Neural cell (in vitro differentiated cells): ENCODE measurements at regions not wholly inside any gene's neighbourhood (a gene's known extent, or its start where the extent isn't known, plus 50 kb on each side); places are given as distances from the start of the nearest gene placed in this dataset.

ENCODE experiments used
- H2AFZ ChIP-seq: fragments of 200-600, 300-800 bp; sonication (generic), shearing (Covaris generic); 2 replicates; pipeline ENCODE4 v1.6.0; 2014; ENCODE audit warnings: low read depth, mild to moderate bottlenecking, antibody characterized with exemption, low read length, moderate library complexity
- H3F3A ChIP-seq: fragments of 200-600 bp; shearing (Covaris generic); 2 replicates; pipeline ENCODE4 v1.6.1; 2016; ENCODE audit warnings: mild to moderate bottlenecking, moderate library complexity, mixed read lengths, antibody characterized with exemption, low read length; ENCODE audit not compliant: insufficient read depth, poor library complexity, severe bottlenecking
- H3K27ac ChIP-seq: fragments of 200-600, 300-800 bp; sonication (generic), shearing (Covaris generic); 2 replicates; pipeline ENCODE4 v1.5.1; 2014; ENCODE audit warnings: mild to moderate bottlenecking, low read length, moderate library complexity
- H3K27me3 ChIP-seq: fragments of 300-800, 200-600 bp; sonication (generic), shearing (Covaris generic); 2 replicates; pipeline ENCODE4 v1.6.0; 2014; ENCODE audit warnings: mild to moderate bottlenecking, low read depth, low read length, moderate library complexity; ENCODE audit not compliant: insufficient read depth
- H3K36me3 ChIP-seq: fragments of 300-800, 200-600 bp; sonication (generic), shearing (Covaris generic); 2 replicates; pipeline ENCODE4 v1.5.1; 2014; ENCODE audit warnings: mild to moderate bottlenecking, antibody characterized with exemption, low read length, moderate library complexity; ENCODE audit not compliant: insufficient read depth
- H3K4me2 ChIP-seq: fragments of 300-800, 200-600 bp; sonication (generic), shearing (Covaris generic); 2 replicates; pipeline ENCODE4 v1.6.0; 2014; ENCODE audit warnings: mild to moderate bottlenecking, low read length
- H3K4me3 ChIP-seq: fragments of 300-800, 200-600 bp; sonication (generic), shearing (Covaris generic); 2 replicates; pipeline ENCODE4 v1.5.1; 2014; ENCODE audit warnings: mild to moderate bottlenecking, low read length, moderate library complexity
- H3K79me2 ChIP-seq: fragments of 200-600 bp; shearing (Covaris generic); replicated peaks from 2 replicates; pipeline ENCODE4 v1.6.0; 2014; ENCODE audit warnings: mild to moderate bottlenecking, low read length, moderate library complexity; ENCODE audit not compliant: insufficient read depth
- H3K9ac ChIP-seq: fragments of 300-800, 200-600 bp; sonication (generic), shearing (Covaris generic); 2 replicates; pipeline ENCODE4 v1.6.1; 2016; ENCODE audit warnings: mild to moderate bottlenecking, low read length, mixed read lengths
- H3K9me2 ChIP-seq: fragments of 200-600 bp; shearing (Covaris generic); 2 replicates; pipeline ENCODE4 v1.6.1; 2016; ENCODE audit warnings: mild to moderate bottlenecking, low read length, mixed read lengths; ENCODE audit not compliant: insufficient read depth
- H3K9me3 ChIP-seq: fragments of 200-600, 300-800 bp; sonication (generic), shearing (Covaris generic); 2 replicates; pipeline ENCODE4 v1.6.1; 2016; ENCODE audit warnings: mild to moderate bottlenecking, mixed run types, low read length, moderate library complexity, mixed read lengths
- H4K20me1 ChIP-seq: fragments of 200-600 bp; shearing (Covaris generic); 2 replicates; pipeline ENCODE4 v1.6.1; 2016; ENCODE audit warnings: mild to moderate bottlenecking, mixed run types; ENCODE audit not compliant: insufficient read depth
- EP300 ChIP-seq: fragments of 450-650 bp; conservative IDR thresholded peaks from 2 replicates; pipeline ENCODE4 v1.6.1; 2014; ENCODE audit warnings: antibody characterized with exemption, mild to moderate bottlenecking, moderate library complexity; ENCODE audit not compliant: poor library complexity, severe bottlenecking
- EZH2 ChIP-seq: fragments of 200-600, 300-800 bp; shearing (Covaris generic), sonication (generic); IDR thresholded peaks from 2 replicates; pipeline ENCODE4 v1.6.1; 2014; ENCODE audit warnings: antibody characterized with exemption, low read length, borderline replicate concordance, mild to moderate bottlenecking; ENCODE audit not compliant: insufficient read depth, poor library complexity, severe bottlenecking
- MXI1 ChIP-seq: fragments of 450-650 bp; conservative IDR thresholded peaks from 2 replicates; pipeline ENCODE4 v1.6.1; 2014; ENCODE audit warnings: antibody characterized with exemption, mild to moderate bottlenecking; ENCODE audit not compliant: poor library complexity, severe bottlenecking
- POLR2AphosphoS5 ChIP-seq: IDR thresholded peaks from 2 replicates; pipeline ENCODE4 v1.6.1; 2012
- RAD21 ChIP-seq: fragments of 450-650 bp; conservative IDR thresholded peaks from 2 replicates; pipeline ENCODE4 v1.6.1; 2014; ENCODE audit warnings: antibody characterized with exemption, mild to moderate bottlenecking, moderate library complexity
- SMC3 ChIP-seq: fragments of 450-650 bp; conservative IDR thresholded peaks from 2 replicates; pipeline ENCODE4 v1.6.1; 2014; ENCODE audit warnings: antibody characterized with exemption, mild to moderate bottlenecking, moderate library complexity; ENCODE audit not compliant: poor library complexity
- TAF1 ChIP-seq: IDR thresholded peaks from 2 replicates; pipeline ENCODE4 v1.6.1; 2012; ENCODE audit warnings: low read depth
- TF ChIP-seq, protein P1 (sequence below): fragments of 450-650 bp; IDR thresholded peaks from 2 replicates; pipeline ENCODE4 v1.5.1; 2014; ENCODE audit warnings: antibody characterized with exemption, mild to moderate bottlenecking, moderate library complexity; ENCODE audit not compliant: poor library complexity, severe bottlenecking
- TF ChIP-seq, protein P2 (sequence below): IDR thresholded peaks from 2 replicates; pipeline ENCODE4 v1.6.1; 2012; ENCODE audit warnings: borderline replicate concordance

DNA sequence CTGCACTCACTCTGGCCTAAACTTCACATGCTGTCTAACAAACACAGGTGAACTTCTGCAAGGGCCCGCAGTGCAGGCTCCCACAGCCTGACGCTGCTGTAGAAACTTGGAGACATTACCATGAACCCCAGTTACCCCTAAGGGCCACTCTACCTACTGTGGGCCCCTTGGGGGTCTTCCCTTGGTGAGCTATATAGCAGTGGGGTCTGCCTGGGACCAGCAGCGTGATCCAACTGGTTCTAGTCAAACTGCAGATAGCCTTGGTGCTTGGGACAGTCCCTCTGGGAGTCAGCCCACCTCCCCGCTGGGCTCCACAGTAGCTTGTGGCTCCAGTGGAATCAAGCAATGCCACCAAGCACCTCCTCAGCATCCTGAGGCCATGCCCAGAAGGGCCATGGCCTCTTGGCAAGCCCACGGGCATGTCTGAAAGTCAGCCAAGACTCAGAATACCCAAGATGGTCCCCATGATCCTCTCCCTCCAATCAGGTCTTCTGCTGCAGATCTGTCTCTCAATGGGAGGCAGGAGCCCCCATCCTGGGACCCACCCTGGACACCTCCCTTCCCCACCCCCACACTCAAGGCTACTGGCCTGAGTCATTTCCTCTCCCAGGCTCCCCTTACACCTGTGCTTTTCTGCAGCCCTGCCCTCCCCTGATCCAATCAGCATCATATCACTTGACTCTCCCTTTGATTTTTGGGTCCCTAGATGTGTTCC, 230.0 kb upstream of the IRX1 start (continued):
- TF ChIP-seq, protein P1, sequence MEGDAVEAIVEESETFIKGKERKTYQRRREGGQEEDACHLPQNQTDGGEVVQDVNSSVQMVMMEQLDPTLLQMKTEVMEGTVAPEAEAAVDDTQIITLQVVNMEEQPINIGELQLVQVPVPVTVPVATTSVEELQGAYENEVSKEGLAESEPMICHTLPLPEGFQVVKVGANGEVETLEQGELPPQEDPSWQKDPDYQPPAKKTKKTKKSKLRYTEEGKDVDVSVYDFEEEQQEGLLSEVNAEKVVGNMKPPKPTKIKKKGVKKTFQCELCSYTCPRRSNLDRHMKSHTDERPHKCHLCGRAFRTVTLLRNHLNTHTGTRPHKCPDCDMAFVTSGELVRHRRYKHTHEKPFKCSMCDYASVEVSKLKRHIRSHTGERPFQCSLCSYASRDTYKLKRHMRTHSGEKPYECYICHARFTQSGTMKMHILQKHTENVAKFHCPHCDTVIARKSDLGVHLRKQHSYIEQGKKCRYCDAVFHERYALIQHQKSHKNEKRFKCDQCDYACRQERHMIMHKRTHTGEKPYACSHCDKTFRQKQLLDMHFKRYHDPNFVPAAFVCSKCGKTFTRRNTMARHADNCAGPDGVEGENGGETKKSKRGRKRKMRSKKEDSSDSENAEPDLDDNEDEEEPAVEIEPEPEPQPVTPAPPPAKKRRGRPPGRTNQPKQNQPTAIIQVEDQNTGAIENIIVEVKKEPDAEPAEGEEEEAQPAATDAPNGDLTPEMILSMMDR: no peak

DNA sequence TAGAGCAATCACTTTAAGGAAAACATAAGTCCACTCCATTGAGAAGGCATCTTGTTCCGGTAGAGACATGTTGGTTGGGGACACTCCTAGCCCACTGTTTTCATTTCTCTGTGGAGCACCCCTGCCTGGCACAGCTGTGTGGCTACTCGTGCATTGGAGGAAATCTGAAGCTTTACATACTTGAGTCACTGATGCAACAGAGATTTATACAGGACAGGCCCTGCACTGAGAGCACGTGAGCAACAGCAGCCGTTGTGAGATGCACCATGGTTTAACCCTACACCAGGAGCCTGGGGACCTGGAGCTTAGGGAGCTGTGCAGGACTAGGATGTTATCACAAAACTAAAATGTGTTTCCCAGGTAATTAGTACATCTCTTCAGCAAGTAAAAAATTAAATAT, 230.7 kb upstream of the IRX1 start:
- no peaks in the 10 kb centered on the region for H3K36me3 ChIP-seq
- H3F3A ChIP-seq: no peaks in the 10 kb centered on the region
- H3K4me3 ChIP-seq: no peak overlapping the region
- H3K4me2 ChIP-seq: no peak overlapping the region
- no peak overlapping the region for H3K9ac ChIP-seq
- no peaks in the 10 kb centered on the region for H3K79me2 ChIP-seq
- no peaks in the 10 kb centered on the region for H3K9me2 ChIP-seq
- no peaks in the 10 kb centered on the region for H4K20me1 ChIP-seq
- no peak for TF ChIP-seq TAF1
- no peak for TF ChIP-seq SMC3
- TF ChIP-seq, protein P2, sequence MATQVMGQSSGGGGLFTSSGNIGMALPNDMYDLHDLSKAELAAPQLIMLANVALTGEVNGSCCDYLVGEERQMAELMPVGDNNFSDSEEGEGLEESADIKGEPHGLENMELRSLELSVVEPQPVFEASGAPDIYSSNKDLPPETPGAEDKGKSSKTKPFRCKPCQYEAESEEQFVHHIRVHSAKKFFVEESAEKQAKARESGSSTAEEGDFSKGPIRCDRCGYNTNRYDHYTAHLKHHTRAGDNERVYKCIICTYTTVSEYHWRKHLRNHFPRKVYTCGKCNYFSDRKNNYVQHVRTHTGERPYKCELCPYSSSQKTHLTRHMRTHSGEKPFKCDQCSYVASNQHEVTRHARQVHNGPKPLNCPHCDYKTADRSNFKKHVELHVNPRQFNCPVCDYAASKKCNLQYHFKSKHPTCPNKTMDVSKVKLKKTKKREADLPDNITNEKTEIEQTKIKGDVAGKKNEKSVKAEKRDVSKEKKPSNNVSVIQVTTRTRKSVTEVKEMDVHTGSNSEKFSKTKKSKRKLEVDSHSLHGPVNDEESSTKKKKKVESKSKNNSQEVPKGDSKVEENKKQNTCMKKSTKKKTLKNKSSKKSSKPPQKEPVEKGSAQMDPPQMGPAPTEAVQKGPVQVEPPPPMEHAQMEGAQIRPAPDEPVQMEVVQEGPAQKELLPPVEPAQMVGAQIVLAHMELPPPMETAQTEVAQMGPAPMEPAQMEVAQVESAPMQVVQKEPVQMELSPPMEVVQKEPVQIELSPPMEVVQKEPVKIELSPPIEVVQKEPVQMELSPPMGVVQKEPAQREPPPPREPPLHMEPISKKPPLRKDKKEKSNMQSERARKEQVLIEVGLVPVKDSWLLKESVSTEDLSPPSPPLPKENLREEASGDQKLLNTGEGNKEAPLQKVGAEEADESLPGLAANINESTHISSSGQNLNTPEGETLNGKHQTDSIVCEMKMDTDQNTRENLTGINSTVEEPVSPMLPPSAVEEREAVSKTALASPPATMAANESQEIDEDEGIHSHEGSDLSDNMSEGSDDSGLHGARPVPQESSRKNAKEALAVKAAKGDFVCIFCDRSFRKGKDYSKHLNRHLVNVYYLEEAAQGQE: no peak
- TF ChIP-seq RAD21: no peak
- no peak for TF ChIP-seq MXI1
- no peak for TF ChIP-seq EP300
- TF ChIP-seq POLR2AphosphoS5: no peak
- TF ChIP-seq, protein P1: no peak
- no peak for TF ChIP-seq EZH2
- H3K27me3 ChIP-seq: no peaks in the 10 kb centered on the region
- no peaks in the 10 kb centered on the region for H3K9me3 ChIP-seq
- no peak overlapping the region for H3K27ac ChIP-seq
- no peak overlapping the region for H2AFZ ChIP-seq

DNA sequence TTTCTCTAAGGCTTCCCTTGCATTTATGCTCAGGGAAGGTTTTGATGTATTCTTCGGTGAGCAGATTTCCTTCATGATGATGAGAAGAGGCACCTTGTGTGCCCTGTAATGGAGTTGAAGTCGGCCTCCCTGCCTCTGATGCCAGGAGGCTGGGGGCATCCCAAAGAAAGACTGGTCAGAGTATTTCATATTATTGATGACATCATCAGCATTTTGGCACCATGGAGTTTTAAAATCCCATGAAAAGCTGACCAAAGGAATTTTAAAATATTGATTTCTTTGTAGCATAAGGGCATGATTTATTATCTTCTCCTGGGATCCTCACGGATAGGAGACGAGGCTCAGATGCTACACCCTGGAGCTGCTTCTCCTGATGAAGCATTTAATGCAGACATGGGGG, 231.2 kb upstream of the IRX1 start:
- no peaks in the 10 kb centered on the region for H3F3A ChIP-seq
- no peak overlapping the region for H3K27ac ChIP-seq
- H3K9me3 ChIP-seq: no peaks in the 10 kb centered on the region
- no peak for TF ChIP-seq SMC3
- TF ChIP-seq MXI1: no peak
- TF ChIP-seq POLR2AphosphoS5: no peak
- no peak for TF ChIP-seq RAD21
- TF ChIP-seq, protein P2: no peak
- TF ChIP-seq, protein P1: no peak
- no peak for TF ChIP-seq EP300
- TF ChIP-seq EZH2: no peak
- TF ChIP-seq TAF1: no peak
- no peaks in the 10 kb centered on the region for H3K9me2 ChIP-seq
- no peaks in the 10 kb centered on the region for H4K20me1 ChIP-seq
- H3K4me3 ChIP-seq: no peak overlapping the region
- H3K79me2 ChIP-seq: no peaks in the 10 kb centered on the region
- no peaks in the 10 kb centered on the region for H3K36me3 ChIP-seq
- H3K9ac ChIP-seq: no peak overlapping the region
- no peak overlapping the region for H2AFZ ChIP-seq
- no peaks in the 10 kb centered on the region for H3K27me3 ChIP-seq
- no peak overlapping the region for H3K4me2 ChIP-seq
